ENCODE measurements at regions not wholly inside any gene's neighbourhood (a gene's known extent, or its start where the extent isn't known, plus 50 kb on each side); places are given as distances from the start of the nearest gene placed in this dataset.

- Histone ChIP-seq H3K79me2 (ENCODE audit: insufficient read depth, low read length) (no peaks in the 10 kb centered on the region), H3K4me1 (ENCODE audit: insufficient read depth, low read length, poor library complexity, severe bottlenecking) (no peaks in the 10 kb centered on the region), H3K9me2 (replicated peaks; ENCODE audit: low read depth, low read length) (no peaks in the 10 kb centered on the region), H3K4me2 (ENCODE audit: low read depth, low read length, poor library complexity, severe bottlenecking) (no peak overlapping the region), H4K20me1 (ENCODE audit: insufficient read depth, low read length, poor library complexity, severe bottlenecking) (no peaks in the 10 kb centered on the region), H3F3A (ENCODE audit: low read depth) (no peaks in the 10 kb centered on the region), H2AFZ (ENCODE audit: low read length) (no peak overlapping the region), H3K27me3 (ENCODE audit: insufficient read depth, low read length, poor library complexity, severe bottlenecking) (no peaks in the 10 kb centered on the region), H3K36me3 (ENCODE audit: insufficient read depth, low read length) (no peaks in the 10 kb centered on the region), H3K9me3 (ENCODE audit: insufficient read depth, low read depth, low read length) (no peaks in the 10 kb centered on the region), H3K4me3 (ENCODE audit: low read length, poor library complexity, severe bottlenecking) (no peak overlapping the region), H3K9ac (ENCODE audit: low read depth, low read length, poor library complexity, severe bottlenecking) (no peak overlapping the region)
- no peak for TF ChIP-seq CTCF (conservative IDR thresholded peaks at IDR 0.05; ENCODE audit: low read length)
- TF ChIP-seq EZH2phosphoT487 (IDR thresholded peaks at IDR 0.05; ENCODE audit: borderline replicate concordance): no peak
Measured at GRCh38 chr1:29761159-29761928, 525.0 kb downstream of the PTPRU start.

GRCh38 chr1:29760067-29760564 lies 523.8 kb downstream of the PTPRU start:
- Histone ChIP-seq H3K27me3 (ENCODE audit: insufficient read depth, low read length, poor library complexity, severe bottlenecking) (no peaks in the 10 kb centered on the region), H3F3A (ENCODE audit: low read depth) (no peaks in the 10 kb centered on the region), H4K20me1 (ENCODE audit: insufficient read depth, low read length, poor library complexity, severe bottlenecking) (no peaks in the 10 kb centered on the region), H3K4me3 (ENCODE audit: low read length, poor library complexity, severe bottlenecking) (no peak overlapping the region), H3K36me3 (ENCODE audit: insufficient read depth, low read length) (no peaks in the 10 kb centered on the region), H3K4me2 (ENCODE audit: low read depth, low read length, poor library complexity, severe bottlenecking) (no peak overlapping the region), H2AFZ (ENCODE audit: low read length) (no peak overlapping the region), H3K9ac (ENCODE audit: low read depth, low read length, poor library complexity, severe bottlenecking) (no peak overlapping the region), H3K9me3 (ENCODE audit: insufficient read depth, low read depth, low read length) (no peaks in the 10 kb centered on the region), H3K79me2 (ENCODE audit: insufficient read depth, low read length) (no peaks in the 10 kb centered on the region), H3K4me1 (ENCODE audit: insufficient read depth, low read length, poor library complexity, severe bottlenecking) (no peaks in the 10 kb centered on the region), H3K9me2 (replicated peaks; ENCODE audit: low read depth, low read length) (no peaks in the 10 kb centered on the region)
- TF ChIP-seq EZH2phosphoT487 (IDR thresholded peaks at IDR 0.05; ENCODE audit: borderline replicate concordance): no peak
- no peak for TF ChIP-seq CTCF (conservative IDR thresholded peaks at IDR 0.05; ENCODE audit: low read length)

GRCh38 chr1:29758781-29759499 lies 522.6 kb downstream of the PTPRU start:
- Histone ChIP-seq H2AFZ (ENCODE audit: low read length) (no peak overlapping the region), H3F3A (ENCODE audit: low read depth) (no peaks in the 10 kb centered on the region), H3K4me1 (ENCODE audit: insufficient read depth, low read length, poor library complexity, severe bottlenecking) (no peaks in the 10 kb centered on the region), H3K36me3 (ENCODE audit: insufficient read depth, low read length) (no peaks in the 10 kb centered on the region), H3K9me2 (replicated peaks; ENCODE audit: low read depth, low read length) (no peaks in the 10 kb centered on the region), H3K9ac (ENCODE audit: low read depth, low read length, poor library complexity, severe bottlenecking) (no peak overlapping the region), H3K79me2 (ENCODE audit: insufficient read depth, low read length) (no peaks in the 10 kb centered on the region), H3K4me3 (ENCODE audit: low read length, poor library complexity, severe bottlenecking) (no peak overlapping the region), H4K20me1 (ENCODE audit: insufficient read depth, low read length, poor library complexity, severe bottlenecking) (no peaks in the 10 kb centered on the region), H3K27me3 (ENCODE audit: insufficient read depth, low read length, poor library complexity, severe bottlenecking) (no peaks in the 10 kb centered on the region), H3K4me2 (ENCODE audit: low read depth, low read length, poor library complexity, severe bottlenecking) (no peak overlapping the region), H3K9me3 (ENCODE audit: insufficient read depth, low read depth, low read length) (no peaks in the 10 kb centered on the region)
- TF ChIP-seq EZH2phosphoT487 (IDR thresholded peaks at IDR 0.05; ENCODE audit: borderline replicate concordance) (no peak), CTCF (conservative IDR thresholded peaks at IDR 0.05; ENCODE audit: low read length) (no peak)
